ENCODE measurements at regions not wholly inside any gene's neighbourhood (a gene's known extent, or its start where the extent isn't known, plus 50 kb on each side); places are given as distances from the start of the nearest gene placed in this dataset.
"Not testable (repeated sequence)": the region's sequence is repeated elsewhere in the genome, so short reads cannot be mapped to it uniquely, and the experiment has no call there.

DNA sequence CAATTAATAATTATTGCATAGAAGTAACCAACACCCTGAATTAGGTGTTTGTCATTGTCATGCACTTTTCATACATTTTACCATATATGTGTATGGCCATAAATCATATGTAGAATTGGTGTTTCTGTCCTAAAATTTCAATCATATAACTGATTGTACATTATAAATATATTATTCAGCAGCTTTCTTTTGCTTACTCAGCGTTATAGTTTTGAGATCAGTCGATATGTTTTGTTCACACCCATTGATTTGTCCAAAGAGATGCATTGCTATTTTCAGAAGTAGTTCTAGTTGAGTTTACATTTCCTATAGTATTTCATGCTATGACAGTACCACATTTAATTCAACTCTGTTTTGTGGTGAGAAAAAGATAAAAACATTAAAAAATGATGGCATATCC is 50.5 kb upstream of the PARP4 start:
- DNase-seq = no peak

DNA sequence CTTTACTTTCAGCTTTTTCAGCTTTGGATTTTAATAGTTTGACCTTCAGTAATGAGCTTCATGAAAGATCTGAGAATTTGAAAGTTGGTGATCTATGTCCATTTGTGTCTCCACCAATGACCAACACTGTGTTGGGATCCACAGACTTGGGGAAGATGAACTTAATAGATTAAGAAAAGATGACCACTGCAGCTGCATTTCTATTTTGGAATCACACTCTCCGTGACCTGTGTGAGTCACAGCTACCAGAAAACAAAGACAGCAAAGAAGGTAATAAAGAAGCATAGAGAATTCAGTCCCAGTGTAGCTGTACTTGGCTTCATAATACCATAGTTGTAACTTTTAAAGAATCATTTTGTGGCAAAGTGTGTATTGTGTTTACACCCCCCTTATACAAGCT is 51.4 kb upstream of the PARP4 start:
- not testable (repeated sequence) for DNase-seq

DNA sequence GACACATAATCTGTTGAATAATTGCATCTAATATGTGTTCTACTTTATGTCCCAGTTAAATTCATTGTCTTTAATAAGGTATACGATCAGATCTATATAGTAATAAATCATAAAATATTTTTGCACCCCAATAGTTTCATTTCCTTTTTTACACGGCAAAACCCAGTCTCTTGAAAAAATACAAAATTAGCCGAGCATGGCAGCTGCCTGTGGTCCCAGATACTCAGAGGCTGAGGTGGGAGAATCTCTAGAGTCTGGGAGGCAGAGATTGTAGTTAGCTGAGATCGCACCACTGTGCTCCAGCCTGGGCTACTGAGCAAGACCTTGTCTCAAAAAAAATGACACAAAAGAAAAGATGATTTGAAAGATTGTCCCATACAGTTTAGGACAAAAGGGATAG is 52.3 kb upstream of the PARP4 start:
- DNase-seq = no peak

DNA sequence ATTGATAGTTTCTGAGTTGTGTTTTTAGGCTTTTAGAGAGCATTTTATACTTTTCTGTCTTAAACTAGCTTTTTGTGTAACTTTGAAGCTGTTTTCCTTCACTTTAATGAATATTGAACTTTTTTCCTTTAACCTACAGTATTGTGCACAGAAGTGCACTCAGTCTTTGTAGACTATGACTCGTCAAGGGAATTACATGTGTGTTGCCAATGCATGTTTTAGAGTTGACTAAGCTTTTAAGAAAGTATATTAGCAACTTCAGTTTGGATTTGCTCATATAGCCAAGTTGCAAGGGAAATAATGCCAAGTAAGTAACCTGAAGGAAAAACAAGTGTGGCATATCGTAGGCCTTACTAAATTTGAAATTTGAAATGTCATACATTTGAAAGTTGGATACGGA is 55.0 kb upstream of the PARP4 start:
- DNase-seq = not testable (repeated sequence)

DNA sequence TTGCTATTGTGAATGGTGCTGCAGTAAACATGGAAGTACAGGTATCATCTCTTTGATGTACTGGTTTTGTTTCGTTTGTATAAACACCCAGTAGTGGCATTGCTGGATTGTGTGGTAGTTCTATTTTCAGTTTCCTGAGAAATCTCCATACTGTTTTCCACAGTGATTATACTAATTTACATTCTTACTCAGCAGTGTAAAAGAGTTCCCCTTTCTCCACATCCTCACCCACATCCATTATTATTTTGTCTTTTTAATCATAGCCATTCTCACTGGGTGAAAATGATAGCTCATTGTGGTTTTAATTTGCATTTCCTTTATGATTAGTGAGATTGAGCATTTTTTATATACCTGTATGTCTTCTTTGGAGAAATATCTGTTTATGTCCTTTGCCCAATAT is 62.3 kb upstream of the PARP4 start:
- no peak for DNase-seq

DNA sequence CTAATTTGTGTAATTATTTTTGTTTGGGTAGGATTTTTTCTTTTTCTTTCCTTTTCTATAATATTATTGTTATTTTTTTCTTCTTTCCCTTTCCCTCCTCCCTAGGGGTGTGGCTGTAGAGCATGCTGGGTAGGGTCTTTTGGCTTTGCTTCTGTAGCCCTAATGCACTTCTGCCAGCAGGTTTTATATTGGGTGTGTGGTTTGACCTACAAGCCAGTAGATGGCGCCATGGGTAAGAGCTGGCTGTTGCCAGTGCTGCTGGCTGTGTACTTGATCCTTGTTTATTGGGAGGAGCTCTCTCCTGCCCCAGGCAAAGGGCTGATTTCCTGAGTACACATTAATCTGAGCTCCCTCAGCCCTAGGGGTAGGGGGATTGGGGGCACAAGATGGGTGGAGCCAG is 67.7 kb upstream of the PARP4 start:
- peak in 1 of 2 donors; percentile 3 for DNase-seq

DNA sequence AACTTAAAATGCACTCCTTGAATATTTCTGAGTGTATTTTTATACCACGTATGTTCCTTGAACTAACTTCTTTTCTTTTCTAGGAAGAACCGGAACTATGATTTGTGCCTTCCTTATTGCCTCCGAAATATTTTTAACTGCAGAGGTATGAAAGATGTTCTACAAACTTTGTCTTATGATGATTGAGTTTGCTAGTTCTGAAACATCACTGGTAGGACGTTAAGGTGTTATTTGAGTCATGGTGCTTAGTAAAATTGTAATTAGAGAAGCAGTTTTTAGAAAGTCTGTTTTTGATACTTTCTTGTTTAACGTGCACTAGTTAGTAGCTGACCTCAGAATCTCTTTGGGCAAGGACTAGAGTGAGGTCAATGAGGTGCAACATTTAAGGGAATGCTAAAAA is 69.0 kb upstream of the PARP4 start:
- not testable (repeated sequence) for DNase-seq

DNA sequence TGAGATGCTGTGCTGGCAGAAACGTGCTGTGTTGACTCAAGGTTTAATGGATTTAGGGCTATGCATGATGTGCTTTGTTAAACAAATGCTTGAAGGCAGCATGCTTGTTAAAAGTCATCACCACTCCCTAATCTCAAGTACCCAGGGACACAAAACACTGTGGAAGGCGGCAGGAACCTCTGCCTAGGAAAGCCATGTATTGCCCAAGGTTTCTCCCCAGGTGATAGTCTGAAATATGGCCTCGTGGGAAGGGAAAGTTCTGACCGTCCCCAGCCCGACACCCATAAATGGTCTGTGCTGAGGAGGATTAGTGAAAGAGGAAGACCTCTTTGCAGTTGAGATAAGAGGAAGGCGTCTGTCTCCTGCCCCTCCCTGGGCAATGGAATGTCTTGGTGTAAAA is 79.1 kb upstream of the PARP4 start:
- DNase-seq = not testable (repeated sequence)

DNA sequence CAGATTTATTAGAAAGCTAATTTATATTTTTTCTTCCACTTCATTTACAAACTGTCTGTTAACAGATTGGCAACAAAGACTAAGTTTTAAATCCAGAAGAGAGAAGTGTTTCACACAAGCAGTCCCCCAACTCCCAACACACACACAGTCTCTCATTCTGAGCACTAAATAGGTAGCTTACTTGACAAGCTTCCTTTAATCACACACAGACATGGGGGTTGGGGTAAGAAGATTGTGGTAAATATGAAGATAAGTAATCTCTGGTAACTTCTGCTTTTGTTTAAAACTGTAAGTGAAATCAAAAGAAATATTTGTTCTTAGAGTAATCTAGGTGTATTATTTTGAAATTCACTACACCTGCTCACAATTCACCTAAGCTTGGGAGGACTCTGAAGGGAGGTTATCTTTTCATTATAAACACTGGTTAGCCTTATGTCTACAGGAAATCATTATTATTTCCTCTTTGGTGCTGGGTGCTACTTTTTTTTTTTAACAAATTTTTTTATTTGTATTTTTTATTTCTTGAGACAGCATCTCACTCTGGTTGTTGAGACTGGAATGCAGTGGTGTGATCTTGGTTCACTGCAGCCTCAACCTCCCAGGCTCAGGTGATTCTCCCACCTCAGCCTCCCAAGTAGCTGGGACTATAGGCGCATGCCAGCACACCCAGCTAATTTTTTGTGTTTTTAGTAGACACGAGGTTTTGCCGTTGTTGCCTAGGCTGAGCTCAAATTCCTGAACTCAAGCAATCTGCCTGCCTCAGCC is 82.1 kb upstream of the ATP12A start:
- DNase-seq = not testable (repeated sequence)

DNA sequence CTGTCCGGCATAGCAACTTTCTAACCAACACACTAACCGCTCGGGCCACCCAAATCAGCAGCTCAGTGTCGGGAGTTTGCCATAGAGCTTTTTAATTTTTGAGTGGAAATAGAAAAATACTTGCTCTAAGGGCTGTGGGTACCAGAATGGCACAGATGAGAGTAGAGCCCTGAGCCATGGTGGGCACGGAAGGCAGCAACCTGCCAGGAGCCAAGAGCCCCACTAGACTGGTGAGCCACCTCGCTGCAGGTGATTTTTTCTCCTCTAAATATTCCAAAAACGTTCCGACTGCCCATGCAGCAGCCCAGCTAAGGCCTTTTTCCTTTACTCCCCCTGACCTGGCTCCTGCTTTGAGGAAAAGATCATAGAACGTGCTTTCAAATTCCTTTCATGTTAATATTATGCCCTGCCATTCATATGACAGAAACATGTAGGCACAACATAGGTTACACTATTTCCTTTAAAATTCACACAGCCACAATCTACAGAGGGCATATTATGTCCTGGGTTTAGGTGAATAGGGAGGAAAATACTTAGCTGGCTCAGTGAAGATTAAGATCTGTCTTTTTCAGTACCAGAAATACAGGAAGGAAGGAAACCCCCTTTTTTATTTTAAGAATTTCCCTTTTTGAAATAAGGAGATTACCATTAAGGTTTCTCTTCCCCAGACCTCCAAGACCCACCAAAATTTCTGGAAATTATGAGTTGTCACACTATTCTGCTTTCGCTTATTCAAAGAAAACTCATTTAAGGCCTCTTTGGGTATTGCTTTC is 81.0 kb upstream of the ATP12A start:
- DNase-seq = not testable (repeated sequence)

DNA sequence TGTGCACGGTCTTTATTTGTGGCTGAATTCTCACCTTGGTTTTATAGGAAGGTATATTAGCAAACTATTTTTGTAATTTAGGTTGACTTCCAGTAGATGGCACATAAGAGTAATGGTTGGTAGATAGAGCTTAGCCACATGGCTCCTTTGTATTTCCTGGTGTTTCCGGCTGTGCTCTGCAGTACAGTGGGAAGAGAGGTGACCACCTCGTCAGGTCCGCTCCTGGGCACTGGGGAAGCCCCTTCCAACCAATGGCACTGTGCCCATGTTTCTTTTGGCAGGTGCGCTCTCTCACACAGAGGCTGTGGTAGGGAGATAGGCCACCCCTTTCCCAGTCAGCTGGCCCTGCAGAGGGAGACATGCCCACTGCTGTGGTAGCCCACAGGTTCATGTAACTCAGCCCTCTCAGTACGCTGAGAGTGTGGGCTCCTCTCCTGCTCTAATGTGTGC is 74.3 kb upstream of the ATP12A start:
- no peak for DNase-seq

DNA sequence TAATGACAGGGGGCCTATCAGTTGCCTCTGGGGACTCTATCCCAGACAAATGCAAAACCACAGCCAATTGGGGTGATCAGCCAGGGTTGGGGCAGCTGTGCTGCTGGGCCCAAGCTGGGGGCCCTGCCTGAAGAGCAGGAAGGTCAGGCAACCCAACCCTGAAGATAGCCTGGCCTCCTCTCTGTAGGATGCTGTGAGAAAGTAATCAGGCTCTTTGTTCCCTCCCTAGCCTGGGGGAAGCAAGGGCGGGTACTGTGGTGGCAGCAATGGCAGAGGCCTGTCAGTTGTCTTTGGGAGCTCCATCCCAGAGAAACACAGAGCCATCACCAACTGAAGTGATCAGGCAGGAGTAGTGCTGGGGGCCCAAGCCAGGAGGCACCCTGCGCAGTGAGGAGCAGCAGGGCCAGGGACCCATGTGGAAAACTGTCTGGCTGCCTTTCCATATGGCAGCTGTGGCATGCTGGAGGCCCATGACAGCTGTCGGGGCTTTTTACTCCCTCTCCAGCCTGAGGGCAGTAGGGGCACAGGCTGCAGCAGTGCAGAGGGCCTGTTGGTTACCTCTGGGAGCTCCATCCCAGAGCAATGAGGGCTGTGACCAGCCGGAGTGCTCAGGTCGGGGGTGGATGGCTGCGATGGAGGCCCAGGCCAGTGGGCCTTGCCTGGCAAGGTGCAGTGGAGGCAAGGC is 73.6 kb upstream of the ATP12A start:
- DNase-seq = no peak

DNA sequence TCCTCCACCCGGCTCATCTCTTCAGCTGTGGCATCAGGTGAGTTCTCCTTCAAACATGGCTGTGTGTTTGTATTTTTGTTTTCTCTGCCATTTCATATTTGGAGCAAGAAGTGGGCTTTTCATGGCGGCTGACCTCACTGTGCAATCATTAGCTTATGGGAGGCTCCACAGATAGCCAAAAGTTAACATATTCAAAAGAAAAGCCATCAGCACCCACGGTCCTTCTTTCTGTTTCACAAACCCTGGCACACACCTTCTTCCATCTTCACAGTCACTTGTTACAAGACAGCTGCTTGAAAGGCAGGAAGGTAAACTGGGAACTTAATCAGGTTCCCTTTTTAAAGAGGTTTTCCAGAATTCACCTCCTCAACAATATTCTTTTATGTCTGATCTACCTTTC is 69.3 kb upstream of the ATP12A start:
- no peak for DNase-seq

DNA sequence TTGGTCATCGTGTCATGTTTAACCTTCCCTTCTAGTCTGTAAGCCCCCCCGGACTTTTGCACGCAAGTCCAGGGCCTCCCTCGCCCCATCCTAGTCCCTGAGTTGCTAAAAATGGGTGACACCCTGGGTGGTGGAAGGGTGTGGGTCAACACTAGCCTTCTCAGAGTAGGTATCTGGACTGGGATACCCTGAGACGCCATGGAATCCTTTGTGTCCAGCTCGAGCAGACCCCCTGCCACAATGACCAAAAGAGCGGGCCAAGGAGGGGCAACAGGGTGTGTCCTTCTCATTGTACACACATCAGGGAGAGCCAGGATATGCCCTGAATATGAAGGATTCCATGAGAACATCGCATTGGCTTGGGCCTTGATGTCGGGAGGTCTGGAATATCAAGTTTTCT is 67.5 kb upstream of the ATP12A start:
- DNase-seq = no peak

DNA sequence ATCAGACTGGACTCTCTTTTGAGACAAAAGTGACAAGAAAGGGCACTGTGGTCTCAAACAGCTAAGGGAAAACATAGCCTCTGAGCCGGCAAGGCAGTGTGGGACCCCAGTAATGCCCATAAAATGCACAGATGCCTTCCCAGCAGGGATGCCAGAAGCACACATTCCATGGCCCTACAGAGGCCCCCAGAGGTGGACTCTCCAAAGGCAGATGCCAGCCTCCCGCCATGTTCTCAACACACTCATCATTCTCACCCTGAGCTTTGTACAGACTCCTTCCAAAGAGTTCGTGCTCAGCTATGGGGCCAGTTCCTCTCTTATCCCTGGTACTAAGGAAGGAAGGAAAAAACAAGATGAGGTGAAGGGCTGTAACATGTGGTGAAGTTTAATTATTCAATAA is 67.1 kb upstream of the ATP12A start:
- DNase-seq = no peak

DNA sequence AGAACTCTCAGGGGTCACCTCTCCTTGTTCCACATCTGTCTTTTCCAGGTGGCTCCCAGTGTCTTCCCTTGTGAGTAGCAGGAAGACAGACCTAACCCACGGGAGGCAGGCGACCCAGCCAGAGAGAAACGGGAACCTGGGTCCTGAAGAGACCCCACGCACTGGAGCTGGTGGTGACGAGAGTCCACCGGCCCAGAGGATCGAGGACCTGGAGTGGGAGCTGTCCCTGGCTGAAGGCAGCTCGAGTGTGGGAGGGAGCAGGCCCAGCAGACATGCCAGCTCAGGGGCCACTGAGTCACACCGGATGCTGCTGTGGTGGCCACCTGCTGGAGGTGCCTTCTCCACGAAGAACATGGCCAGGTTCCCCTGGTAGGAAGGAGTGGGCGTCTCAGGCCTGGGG is 66.5 kb upstream of the ATP12A start:
- DNase-seq = no peak

DNA sequence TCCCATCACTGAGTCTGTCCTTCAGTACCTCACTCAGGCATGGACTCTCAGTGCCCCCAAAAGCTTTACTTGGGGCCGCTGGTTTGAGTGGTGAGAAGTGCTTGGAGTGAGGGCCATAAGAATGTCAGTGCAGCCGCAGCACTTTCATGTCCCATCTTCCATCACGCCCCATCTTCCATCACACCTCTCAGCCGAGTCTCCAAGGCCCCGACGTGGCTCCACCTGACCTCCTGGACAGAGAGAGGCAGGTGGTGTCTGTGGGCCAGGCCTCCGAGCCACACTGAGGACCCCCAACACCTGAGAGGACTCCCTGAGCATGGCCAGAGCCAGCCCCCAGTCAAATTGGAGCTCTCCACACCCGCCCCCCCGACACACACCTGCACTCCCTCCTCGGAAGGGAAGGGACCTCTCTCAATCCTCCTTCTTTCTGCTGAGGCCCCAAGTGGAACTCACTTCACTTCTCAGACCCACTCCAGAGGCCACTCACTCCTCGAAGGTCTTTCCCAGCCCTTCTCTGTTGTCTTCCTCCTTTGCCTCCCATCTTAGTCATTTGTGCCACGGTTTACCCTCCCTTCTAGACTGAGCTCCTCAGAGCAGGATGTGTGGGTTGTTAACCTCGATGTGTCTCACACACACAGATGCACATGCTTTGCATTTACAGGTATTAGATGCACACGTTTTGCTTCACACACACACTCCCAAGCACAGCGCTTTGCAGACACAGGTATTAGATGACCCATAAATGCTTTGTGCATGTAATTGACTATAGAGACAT is 65.7 kb upstream of the ATP12A start:
- DNase-seq = no peak

DNA sequence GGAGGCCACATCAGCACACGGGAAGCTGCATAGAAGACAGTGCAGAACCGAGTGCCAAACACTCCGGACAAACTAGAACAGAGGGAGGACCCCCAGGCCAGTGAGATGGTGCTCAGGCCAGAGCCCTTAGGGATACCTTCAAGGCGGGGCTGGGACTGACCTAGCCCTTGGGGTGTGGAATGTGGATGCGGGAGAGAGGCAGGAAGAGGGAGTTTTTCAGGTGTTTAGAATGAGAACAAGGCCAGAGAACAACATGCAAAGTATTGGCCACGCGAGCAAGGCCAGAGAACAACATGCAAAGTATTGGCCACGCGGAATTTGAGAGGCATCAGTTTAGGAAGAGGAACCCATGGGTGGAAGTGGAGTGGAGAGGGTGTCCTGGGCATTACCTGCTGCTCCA is 65.1 kb upstream of the ATP12A start:
- no peak for DNase-seq

DNA sequence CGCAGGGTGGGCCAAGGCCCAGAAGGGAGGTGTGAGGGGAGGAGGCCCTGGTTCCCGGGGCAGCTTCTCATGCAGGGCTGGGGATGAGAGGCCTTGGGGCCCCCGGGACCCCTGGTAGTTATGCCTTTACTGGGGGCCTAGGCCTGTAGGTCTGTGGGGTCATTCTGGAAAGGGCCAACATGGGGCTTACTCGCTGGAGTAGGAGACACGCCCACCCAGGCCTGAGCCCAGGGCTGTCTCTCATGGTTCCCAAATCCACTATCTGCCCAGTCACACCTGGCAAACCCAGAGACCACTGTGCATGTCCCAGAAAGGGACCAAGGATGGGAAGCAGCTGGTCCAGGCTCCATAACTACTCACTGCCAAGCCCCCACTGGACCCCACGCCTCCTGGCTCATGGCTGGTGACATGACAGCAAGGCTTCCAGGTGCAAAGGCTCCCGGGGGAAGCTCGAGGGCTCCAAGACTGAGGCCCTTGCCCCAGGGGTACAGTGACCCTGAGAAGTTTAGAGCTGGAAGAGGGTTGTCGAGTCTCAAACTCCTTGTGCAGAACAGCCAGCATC is 64.2 kb upstream of the ATP12A start:
- no peak for DNase-seq

DNA sequence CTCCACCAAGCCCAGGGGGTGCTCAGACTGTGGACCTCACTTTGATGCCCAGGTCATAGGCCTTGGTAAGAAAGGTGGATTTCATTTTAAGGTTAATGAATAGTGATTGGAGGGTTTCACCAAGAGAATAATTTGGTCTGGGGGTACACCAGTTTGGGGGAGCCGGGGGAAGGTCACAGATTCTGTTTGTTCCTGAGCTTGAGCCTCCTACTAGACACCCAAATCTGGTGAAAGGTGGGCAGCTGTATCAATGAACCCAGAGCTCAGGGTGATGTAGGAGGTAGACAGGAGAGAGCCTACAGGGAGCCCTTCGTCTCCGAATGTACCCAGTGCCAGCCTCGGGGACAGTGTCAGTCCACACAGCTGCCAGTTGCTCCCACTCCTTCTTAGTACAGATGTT is 63.7 kb upstream of the ATP12A start:
- DNase-seq = no peak

DNA sequence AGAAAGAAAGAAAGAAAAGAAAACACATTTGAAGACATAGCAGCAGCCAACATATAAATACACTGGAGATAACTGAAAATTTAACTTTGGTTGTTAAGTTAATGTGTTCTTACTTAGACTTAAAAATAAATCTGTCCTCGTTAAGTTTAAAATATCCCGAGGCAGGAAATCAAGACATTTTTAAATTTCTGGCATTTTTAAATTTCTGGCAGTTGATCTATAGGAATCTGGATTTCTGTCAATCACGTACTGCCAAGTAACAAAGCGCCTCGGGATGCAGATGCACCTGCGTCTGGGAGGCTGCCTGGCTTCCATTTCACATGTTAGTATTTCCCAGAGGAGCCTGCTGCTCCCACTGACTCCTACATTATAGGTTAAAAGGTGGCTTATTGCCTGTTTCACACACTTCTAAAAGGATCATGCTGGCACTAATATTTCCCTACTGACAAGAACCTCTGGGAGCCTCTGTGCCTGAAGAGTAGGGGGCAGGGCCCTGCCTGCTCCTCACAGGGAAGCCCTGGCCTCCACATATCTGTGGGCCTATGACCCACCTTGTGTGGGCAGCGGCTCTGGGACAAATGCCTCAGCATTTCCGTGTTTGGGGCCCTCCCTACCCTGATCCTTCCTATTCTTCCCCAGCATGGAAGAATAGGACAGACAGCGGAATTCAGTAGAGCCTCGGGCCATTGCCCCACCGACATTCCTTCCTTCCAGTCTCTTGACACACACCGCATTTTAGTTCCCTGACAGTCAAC is 62.8 kb upstream of the ATP12A start:
- DNase-seq = no peak
